H9 (cell line): ENCODE measurements at regions not wholly inside any gene's neighbourhood (a gene's known extent, or its start where the extent isn't known, plus 50 kb on each side); places are given as distances from the start of the nearest gene placed in this dataset.

Experiments used
- DNase-seq: peaks from one replicate; pipeline ENCODE4 v3.0.0-alpha.2; 2017
- H2AFZ ChIP-seq: one replicate; pipeline ENCODE4 v1.6.1; 2013; ENCODE audit warnings: mild to moderate bottlenecking, low read length, control low read depth, moderate library complexity
- H2AK5ac ChIP-seq: 2 replicates; pipeline ENCODE4 v1.6.1; 2013; ENCODE audit warnings: low read length, control low read depth, mixed read lengths; ENCODE audit not compliant: insufficient read length
- H2BK120ac ChIP-seq: one replicate; pipeline ENCODE4 v1.6.1; 2013; ENCODE audit warnings: low read depth, mild to moderate bottlenecking, low read length, control low read depth, inconsistent platforms; ENCODE audit not compliant: poor library complexity, severe bottlenecking
- H2BK12ac ChIP-seq: 2 replicates; pipeline ENCODE4 v1.6.1; 2013; ENCODE audit warnings: low read length, control low read depth, mixed read lengths, low read depth; ENCODE audit not compliant: insufficient read length
- H2BK15ac ChIP-seq: 2 replicates; pipeline ENCODE4 v1.6.1; 2013; ENCODE audit warnings: low read depth, low read length, control low read depth
- H2BK20ac ChIP-seq: one replicate; pipeline ENCODE4 v1.6.1; 2013; ENCODE audit warnings: low read depth, mild to moderate bottlenecking, low read length, control low read depth, inconsistent platforms; ENCODE audit not compliant: poor library complexity, severe bottlenecking
- H2BK5ac ChIP-seq: 2 replicates; pipeline ENCODE4 v1.6.1; 2013; ENCODE audit warnings: low read length, control low read depth, mixed read lengths; ENCODE audit not compliant: insufficient read length
- H3K14ac ChIP-seq: 2 replicates; pipeline ENCODE4 v1.6.1; 2013; ENCODE audit warnings: low read length, control low read depth; ENCODE audit not compliant: insufficient read depth
- H3K18ac ChIP-seq: 2 replicates; pipeline ENCODE4 v1.6.1; 2013; ENCODE audit warnings: low read depth, mild to moderate bottlenecking, mixed read lengths, low read length, control low read depth; ENCODE audit not compliant: insufficient read length
- H3K23ac ChIP-seq: 2 replicates; pipeline ENCODE4 v1.6.1; 2013; ENCODE audit warnings: low read length, control low read depth, mixed read lengths, low read depth; ENCODE audit not compliant: insufficient read length
- H3K23me2 ChIP-seq: 2 replicates; pipeline ENCODE4 v1.6.1; 2013; ENCODE audit warnings: low read depth, mild to moderate bottlenecking, mixed read lengths, low read length, control low read depth; ENCODE audit not compliant: insufficient read length, poor library complexity, severe bottlenecking
- H3K27ac ChIP-seq: 2 replicates; pipeline ENCODE4 v1.5.1; 2013; ENCODE audit warnings: low read length, control low read depth, mixed read lengths, low read depth; ENCODE audit not compliant: insufficient read length
- H3K27me3 ChIP-seq: 2 replicates; pipeline ENCODE4 v1.6.1; 2013; ENCODE audit warnings: low read length, control low read depth, inconsistent platforms; ENCODE audit not compliant: insufficient read depth
- H3K4ac ChIP-seq: 2 replicates; pipeline ENCODE4 v1.6.1; 2013; ENCODE audit warnings: low read depth, mild to moderate bottlenecking, control low read depth, inconsistent platforms, low read length, moderate library complexity
- H3K4me1 ChIP-seq: 2 replicates; pipeline ENCODE4 v1.6.1; 2013; ENCODE audit warnings: low read length, control low read depth, inconsistent platforms; ENCODE audit not compliant: insufficient read depth
- H3K4me2 ChIP-seq: 2 replicates; pipeline ENCODE4 v1.6.1; 2013; ENCODE audit warnings: low read length, control low read depth, mixed read lengths; ENCODE audit not compliant: insufficient read length, insufficient read depth
- H3K56ac ChIP-seq: 2 replicates; pipeline ENCODE4 v1.6.1; 2013; ENCODE audit warnings: low read depth, mild to moderate bottlenecking, mixed read lengths, low read length, control low read depth; ENCODE audit not compliant: insufficient read length
- H3K79me1 ChIP-seq: 2 replicates; pipeline ENCODE4 v1.6.1; 2013; ENCODE audit warnings: low read depth, mild to moderate bottlenecking, moderate library complexity, low read length, control low read depth, inconsistent platforms; ENCODE audit not compliant: insufficient read depth, poor library complexity, severe bottlenecking
- H3K79me2 ChIP-seq: 2 replicates; pipeline ENCODE4 v1.6.1; 2013; ENCODE audit warnings: low read length, control low read depth, inconsistent platforms; ENCODE audit not compliant: insufficient read depth
- H3K9ac ChIP-seq: 2 replicates; pipeline ENCODE4 v1.6.1; 2013; ENCODE audit warnings: low read length, control low read depth, mixed read lengths; ENCODE audit not compliant: insufficient read length; ENCODE audit errors: extremely low read depth
- H3K9me3 ChIP-seq: one replicate; pipeline ENCODE4 v1.6.1; 2013; ENCODE audit warnings: low read depth, low read length, inconsistent platforms; ENCODE audit not compliant: control insufficient read depth
- H3T11ph ChIP-seq: one replicate; pipeline ENCODE4 v1.6.1; 2013; ENCODE audit warnings: mild to moderate bottlenecking, low read length, control low read depth, inconsistent platforms
- H4K20me1 ChIP-seq: one replicate; pipeline ENCODE4 v1.6.1; 2013; ENCODE audit not compliant: control insufficient read depth, insufficient read length, insufficient read depth
- H4K5ac ChIP-seq: 2 replicates; pipeline ENCODE4 v1.6.1; 2013; ENCODE audit warnings: low read depth, mild to moderate bottlenecking, mixed read lengths, low read length, control low read depth; ENCODE audit not compliant: insufficient read length
- H4K8ac ChIP-seq: replicated peaks from 2 replicates; pipeline ENCODE4 v1.6.1; 2013; ENCODE audit warnings: low read length, control low read depth, mixed read lengths, low read depth; ENCODE audit not compliant: insufficient read length
- H4K91ac ChIP-seq: 2 replicates; pipeline ENCODE4 v1.6.1; 2013; ENCODE audit warnings: low read depth, mild to moderate bottlenecking, moderate library complexity, mixed read lengths, low read length, control low read depth; ENCODE audit not compliant: insufficient read length
- H3K27ac Mint-ChIP-seq, 3 experiments: 2 replicates in 2 of 3; 3 replicates in 1 of 3; pipeline ENCODE4 v1.8.0; 2020 to 2021; ENCODE audit warnings: mixed read lengths in 3 of 3, mild to moderate bottlenecking in 1 of 3, moderate library complexity in 1 of 3
- H3K27me3 Mint-ChIP-seq: 2 replicates; pipeline ENCODE4 v1.8.0; 2021; ENCODE audit warnings: low read depth, mild to moderate bottlenecking, moderate library complexity, mixed read lengths
- H3K36me3 Mint-ChIP-seq, 3 experiments: 2 replicates in 2 of 3; 3 replicates in 1 of 3; pipeline ENCODE4 v1.8.0; 2020 to 2021; ENCODE audit warnings: low read depth in 3 of 3, mixed read lengths in 3 of 3; ENCODE audit not compliant: insufficient read depth in 1 of 3
- H3K4me1 Mint-ChIP-seq, 2 experiments: 2 replicates each; pipeline ENCODE4 v1.8.0; 2020; ENCODE audit warnings: mixed read lengths in 2 of 2
- H3K4me3 Mint-ChIP-seq, 2 experiments: 2 replicates in 1 of 2; 3 replicates in 1 of 2; pipeline ENCODE4 v1.8.0; 2020 to 2021; ENCODE audit warnings: mild to moderate bottlenecking in 2 of 2, mixed read lengths in 2 of 2, moderate library complexity in 1 of 2
- H3K9me3 Mint-ChIP-seq, 2 experiments: 2 replicates in 1 of 2; 3 replicates in 1 of 2; pipeline ENCODE4 v1.8.0; 2020; ENCODE audit warnings: mild to moderate bottlenecking in 2 of 2, mixed read lengths in 2 of 2, moderate library complexity in 1 of 2
- WGBS: extraction: QIAGEN DNeasy Blood & Tissue Kit; methylation state at CpG from one replicate; pipeline ENCODE4 v1.1.7; 2013; ENCODE audit warnings: missing lambda C conversion rate, low lambda C conversion rate, mixed read lengths; ENCODE audit not compliant: insufficient read length; ENCODE audit errors: extremely low coverage; 5-methylcytosine and 5-hydroxymethylcytosine counted together
- TF ChIP-seq, protein P1 (sequence below): fragments of 200-600 bp; sonication (generic); conservative IDR thresholded peaks from 3 replicates; pipeline ENCODE4 v1.8.0; 2021; ENCODE audit warnings: antibody characterized with exemption, mild to moderate bottlenecking

DNA sequence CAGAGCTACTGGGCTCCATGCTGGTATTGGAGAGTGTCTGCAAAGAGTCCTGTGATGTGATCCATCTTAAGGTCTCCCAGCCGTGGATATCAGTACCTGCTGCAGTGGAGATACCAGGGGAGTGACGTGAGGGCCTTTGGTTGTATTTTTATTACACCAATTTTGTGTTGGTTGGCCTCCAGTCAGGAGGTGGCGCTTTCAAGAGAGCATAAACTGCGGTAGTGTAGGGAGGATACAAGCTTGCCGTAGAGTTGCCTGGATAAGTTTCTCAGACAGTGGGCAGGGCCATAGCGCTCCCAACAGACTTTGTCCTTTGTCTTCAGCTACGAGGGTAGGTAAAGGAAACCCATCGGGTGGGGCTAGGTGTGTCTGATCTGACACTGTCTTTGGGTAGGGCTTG is 113.0 kb upstream of the CEP162 start:
- H3K9me3 Mint-ChIP-seq: peaks cover 13 to 14% of the 10 kb centered on the region in 2 experiments; a peak in 4 of 5 replicates
- H3K23me2 ChIP-seq: no peaks in the 10 kb centered on the region
- peaks cover 4 to 16% (median 6%) of the 10 kb centered on the region in 3 experiments; a peak in 5 of 7 replicates for H3K36me3 Mint-ChIP-seq
- H3K27me3 ChIP-seq: no peaks in the 10 kb centered on the region
- no peak overlapping the region for H4K91ac ChIP-seq
- H2BK5ac ChIP-seq: no peak overlapping the region
- no peaks in the 10 kb centered on the region; the same call in 1 of the 2 replicates for H3K27me3 Mint-ChIP-seq
- no peak overlapping the region for H2AK5ac ChIP-seq
- no peak overlapping the region for H3K4ac ChIP-seq
- no peak overlapping the region for H3K4me3 Mint-ChIP-seq
- no peaks in the 10 kb centered on the region for H3K4me1 ChIP-seq
- no peak overlapping the region for H3K14ac ChIP-seq
- no peak overlapping the region for H3K56ac ChIP-seq
- H4K8ac ChIP-seq: no peak overlapping the region
- no peak overlapping the region for H2BK12ac ChIP-seq
- no peak overlapping the region for H4K5ac ChIP-seq
- no CpG with 5 or more reads among the region's 8 CpGs for WGBS
- H3K79me1 ChIP-seq: no peaks in the 10 kb centered on the region
- H3K23ac ChIP-seq: no peak overlapping the region
- DNase-seq: no peak
- H3T11ph ChIP-seq: no peak overlapping the region
- H3K27ac ChIP-seq: no peak overlapping the region
- H2AFZ ChIP-seq: no peak overlapping the region
- H3K79me2 ChIP-seq: no peaks in the 10 kb centered on the region
- TF ChIP-seq, protein P1, sequence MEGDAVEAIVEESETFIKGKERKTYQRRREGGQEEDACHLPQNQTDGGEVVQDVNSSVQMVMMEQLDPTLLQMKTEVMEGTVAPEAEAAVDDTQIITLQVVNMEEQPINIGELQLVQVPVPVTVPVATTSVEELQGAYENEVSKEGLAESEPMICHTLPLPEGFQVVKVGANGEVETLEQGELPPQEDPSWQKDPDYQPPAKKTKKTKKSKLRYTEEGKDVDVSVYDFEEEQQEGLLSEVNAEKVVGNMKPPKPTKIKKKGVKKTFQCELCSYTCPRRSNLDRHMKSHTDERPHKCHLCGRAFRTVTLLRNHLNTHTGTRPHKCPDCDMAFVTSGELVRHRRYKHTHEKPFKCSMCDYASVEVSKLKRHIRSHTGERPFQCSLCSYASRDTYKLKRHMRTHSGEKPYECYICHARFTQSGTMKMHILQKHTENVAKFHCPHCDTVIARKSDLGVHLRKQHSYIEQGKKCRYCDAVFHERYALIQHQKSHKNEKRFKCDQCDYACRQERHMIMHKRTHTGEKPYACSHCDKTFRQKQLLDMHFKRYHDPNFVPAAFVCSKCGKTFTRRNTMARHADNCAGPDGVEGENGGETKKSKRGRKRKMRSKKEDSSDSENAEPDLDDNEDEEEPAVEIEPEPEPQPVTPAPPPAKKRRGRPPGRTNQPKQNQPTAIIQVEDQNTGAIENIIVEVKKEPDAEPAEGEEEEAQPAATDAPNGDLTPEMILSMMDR: no peak
- H2BK20ac ChIP-seq: no peak overlapping the region
- H2BK15ac ChIP-seq: no peak overlapping the region
- no peaks in the 10 kb centered on the region for H3K9me3 ChIP-seq
- H3K4me1 Mint-ChIP-seq: no peaks in the 10 kb centered on the region
- H3K4me2 ChIP-seq: no peak overlapping the region
- no peak overlapping the region for H2BK120ac ChIP-seq
- no peak overlapping the region for H3K9ac ChIP-seq
- H3K27ac Mint-ChIP-seq: no peak overlapping the region
- no peaks in the 10 kb centered on the region for H4K20me1 ChIP-seq
- H3K18ac ChIP-seq: peak overlapping the region; percentile 57
